ENCODE measurements at regions not wholly inside any gene's neighbourhood (a gene's known extent, or its start where the extent isn't known, plus 50 kb on each side); places are given as distances from the start of the nearest gene placed in this dataset.

DNA sequence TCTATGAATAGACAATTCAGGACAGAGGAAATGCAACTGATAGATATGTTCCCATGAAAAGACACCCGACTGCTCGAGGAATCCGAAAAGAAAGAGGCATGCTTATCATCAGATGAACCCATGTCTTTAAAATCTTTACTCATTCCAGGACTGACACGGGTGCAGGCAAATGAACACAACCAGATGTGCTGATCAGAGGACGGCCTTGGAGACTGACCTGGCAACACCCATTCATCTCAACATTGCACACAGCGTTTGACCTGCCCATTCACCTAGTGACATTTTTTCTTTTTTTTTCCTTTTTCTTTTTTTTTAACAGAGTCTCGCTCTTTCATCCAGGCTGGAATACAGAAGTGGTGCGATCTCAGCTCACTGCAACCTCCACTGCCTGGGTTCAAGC lies 377.5 kb downstream of the EIPR1 start:
- H2BK5ac ChIP-seq (ENCODE audit: low read depth, low read length, poor library complexity, severe bottlenecking): no peak overlapping the region
- H2BK120ac ChIP-seq (ENCODE audit: low read depth, low read length): peak overlapping the region; percentile 19
- WGBS: 83% methylated on average over 8 of the region's 8 CpGs
- H3K27ac ChIP-seq (ENCODE audit: low read length, poor library complexity, severe bottlenecking): no peak overlapping the region
- H3K9me3 ChIP-seq (ENCODE audit: control insufficient read depth, low read length): no peaks in the 10 kb centered on the region
- no peak overlapping the region for H3K4ac ChIP-seq (ENCODE audit: low read depth in 1 of 2, low read length in 2 of 2)
- H3K18ac ChIP-seq (ENCODE audit: low read depth in 1 of 2, low read length in 2 of 2): no peak overlapping the region
- no peak overlapping the region for H3K23ac ChIP-seq (ENCODE audit: low read length in 2 of 2)
- peaks cover 0 to 5% of the 10 kb centered on the region in 2 experiments for H3K27me3 ChIP-seq (ENCODE audit: control insufficient read depth in 1 of 2, insufficient read depth in 1 of 2, low read length in 2 of 2)
- H4K8ac ChIP-seq (ENCODE audit: low read length): no peak overlapping the region
- H3K79me1 ChIP-seq (replicated peaks; ENCODE audit: low read length, poor library complexity, severe bottlenecking): no peaks in the 10 kb centered on the region
- no peak for DNase-seq
- no peak overlapping the region for H3K14ac ChIP-seq (ENCODE audit: low read length in 2 of 2)
- no peak overlapping the region for H2AFZ ChIP-seq (ENCODE audit: low read depth, low read length)
- no peak overlapping the region for H2BK12ac ChIP-seq (ENCODE audit: low read length in 2 of 2)
- H3K36me3 ChIP-seq (ENCODE audit: control insufficient read depth in 1 of 2, insufficient read depth in 2 of 2, low read depth in 1 of 2, low read length in 2 of 2): no peaks in the 10 kb centered on the region
- H3K4me1 ChIP-seq (ENCODE audit: control insufficient read depth, insufficient read depth, low read depth, low read length): no peaks in the 10 kb centered on the region
- no peak overlapping the region for H2AK5ac ChIP-seq (ENCODE audit: low read length, severe bottlenecking)
- H4K91ac ChIP-seq (ENCODE audit: low read length): no peak overlapping the region
- no peak overlapping the region for H2BK15ac ChIP-seq (ENCODE audit: low read depth, poor library complexity, severe bottlenecking)
- no peak overlapping the region for H3K4me3 ChIP-seq (ENCODE audit: insufficient read depth in 1 of 2, low read depth in 1 of 2, low read length in 2 of 2)
- no peak overlapping the region for H3K4me2 ChIP-seq (ENCODE audit: low read length, poor library complexity, severe bottlenecking)
- H3K9ac ChIP-seq (ENCODE audit: low read length): no peak overlapping the region

DNA sequence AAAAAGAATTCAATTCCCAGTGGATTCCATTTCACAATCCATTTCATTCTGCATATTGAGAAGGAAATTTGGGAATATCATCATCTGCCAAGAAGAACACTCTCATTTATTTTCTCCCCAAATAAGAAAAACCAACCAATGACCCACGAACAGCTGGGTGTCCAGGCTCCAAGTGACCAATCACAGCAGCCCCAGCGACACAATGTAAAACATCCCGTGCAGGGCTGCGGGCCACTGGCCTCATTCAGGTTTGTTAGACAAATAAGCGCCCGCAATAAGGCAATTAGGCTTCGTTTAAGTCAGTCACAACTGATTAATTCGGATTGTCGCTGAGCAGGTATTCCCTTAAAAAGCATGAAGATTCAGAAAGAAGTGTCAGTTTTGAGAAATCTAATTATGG lies 378.6 kb downstream of the EIPR1 start:
- Histone ChIP-seq H3K36me3 (ENCODE audit: control insufficient read depth in 1 of 2, insufficient read depth in 2 of 2, low read depth in 1 of 2, low read length in 2 of 2) (no peaks in the 10 kb centered on the region), H2BK15ac (ENCODE audit: low read depth, poor library complexity, severe bottlenecking) (no peak overlapping the region), H3K4me1 (ENCODE audit: control insufficient read depth, insufficient read depth, low read depth, low read length) (no peaks in the 10 kb centered on the region), H2BK5ac (ENCODE audit: low read depth, low read length, poor library complexity, severe bottlenecking) (no peak overlapping the region), H3K79me1 (replicated peaks; ENCODE audit: low read length, poor library complexity, severe bottlenecking) (no peaks in the 10 kb centered on the region), H3K14ac (ENCODE audit: low read length in 2 of 2) (no peak overlapping the region), H3K23ac (ENCODE audit: low read length in 2 of 2) (no peak overlapping the region), H3K27ac (ENCODE audit: low read length, poor library complexity, severe bottlenecking) (no peak overlapping the region), H3K9ac (ENCODE audit: low read length) (no peak overlapping the region), H4K91ac (ENCODE audit: low read length) (no peak overlapping the region), H2AFZ (ENCODE audit: low read depth, low read length) (no peak overlapping the region), H4K8ac (ENCODE audit: low read length) (no peak overlapping the region), H2AK5ac (ENCODE audit: low read length, severe bottlenecking) (no peak overlapping the region), H3K18ac (ENCODE audit: low read depth in 1 of 2, low read length in 2 of 2) (no peak overlapping the region), H3K4me3 (ENCODE audit: insufficient read depth in 1 of 2, low read depth in 1 of 2, low read length in 2 of 2) (no peak overlapping the region), H2BK120ac (ENCODE audit: low read depth, low read length) (no peak overlapping the region), H2BK12ac (ENCODE audit: low read length in 2 of 2) (no peak overlapping the region), H3K4ac (ENCODE audit: low read depth in 1 of 2, low read length in 2 of 2) (no peak overlapping the region), H3K4me2 (ENCODE audit: low read length, poor library complexity, severe bottlenecking) (no peak overlapping the region), H3K9me3 (ENCODE audit: control insufficient read depth, low read length) (no peaks in the 10 kb centered on the region), H3K27me3 (ENCODE audit: control insufficient read depth in 1 of 2, insufficient read depth in 1 of 2, low read length in 2 of 2) (peaks cover 0 to 5% of the 10 kb centered on the region in 2 experiments)
- 76% methylated on average over 9 of the region's 9 CpGs for WGBS
- DNase-seq: no peak

DNA sequence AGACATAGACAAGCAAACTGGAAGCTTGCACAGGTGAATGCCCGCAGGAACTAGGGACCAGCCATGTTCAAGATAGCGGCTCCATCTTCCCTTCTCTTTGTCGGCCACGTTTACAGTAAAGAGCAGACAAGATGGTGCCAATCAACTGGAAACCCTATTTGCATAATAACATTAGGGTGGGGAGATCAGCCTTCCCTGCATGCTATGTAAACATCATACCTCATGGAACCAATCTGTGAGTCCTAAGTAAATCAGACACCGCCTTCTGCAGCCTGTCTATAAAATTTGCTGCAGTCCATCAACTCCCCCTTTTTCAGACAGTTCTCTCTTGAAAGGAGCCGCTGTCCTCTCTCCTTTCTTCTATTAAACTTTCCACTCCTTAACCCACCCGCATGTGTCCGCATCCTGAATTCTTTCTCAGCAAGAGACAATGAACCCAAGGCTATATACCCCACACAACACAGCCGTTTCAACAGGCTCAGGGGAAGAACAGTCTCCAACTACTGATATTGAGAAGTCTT lies 384.4 kb downstream of the EIPR1 start:
- no peak overlapping the region for H2BK12ac ChIP-seq (ENCODE audit: low read length in 2 of 2)
- H2AK5ac ChIP-seq (ENCODE audit: low read length, severe bottlenecking): no peak overlapping the region
- no peaks in the 10 kb centered on the region for H3K27me3 ChIP-seq (ENCODE audit: control insufficient read depth in 1 of 2, insufficient read depth in 1 of 2, low read length in 2 of 2)
- H3K9me3 ChIP-seq (ENCODE audit: control insufficient read depth, low read length): peaks cover 17% of the 10 kb centered on the region
- WGBS: 77% methylated on average over 9 of the region's 9 CpGs
- no peak overlapping the region for H3K14ac ChIP-seq (ENCODE audit: low read length in 2 of 2)
- DNase-seq: no peak
- no peak overlapping the region for H3K18ac ChIP-seq (ENCODE audit: low read depth in 1 of 2, low read length in 2 of 2)
- no peak overlapping the region for H2AFZ ChIP-seq (ENCODE audit: low read depth, low read length)
- no peak overlapping the region for H3K9ac ChIP-seq (ENCODE audit: low read length)
- no peaks in the 10 kb centered on the region for H3K36me3 ChIP-seq (ENCODE audit: control insufficient read depth in 1 of 2, insufficient read depth in 2 of 2, low read depth in 1 of 2, low read length in 2 of 2)
- H3K4me2 ChIP-seq (ENCODE audit: low read length, poor library complexity, severe bottlenecking): no peak overlapping the region
- no peak overlapping the region for H2BK120ac ChIP-seq (ENCODE audit: low read depth, low read length)
- no peak overlapping the region for H2BK15ac ChIP-seq (ENCODE audit: low read depth, poor library complexity, severe bottlenecking)
- no peaks in the 10 kb centered on the region for H3K79me1 ChIP-seq (replicated peaks; ENCODE audit: low read length, poor library complexity, severe bottlenecking)
- H3K4me3 ChIP-seq (ENCODE audit: insufficient read depth in 1 of 2, low read depth in 1 of 2, low read length in 2 of 2): no peak overlapping the region
- H4K91ac ChIP-seq (ENCODE audit: low read length): no peak overlapping the region
- no peak overlapping the region for H3K27ac ChIP-seq (ENCODE audit: low read length, poor library complexity, severe bottlenecking)
- no peaks in the 10 kb centered on the region for H3K4me1 ChIP-seq (ENCODE audit: control insufficient read depth, insufficient read depth, low read depth, low read length)
- no peak overlapping the region for H3K23ac ChIP-seq (ENCODE audit: low read length in 2 of 2)
- H2BK5ac ChIP-seq (ENCODE audit: low read depth, low read length, poor library complexity, severe bottlenecking): no peak overlapping the region
- no peak overlapping the region for H3K4ac ChIP-seq (ENCODE audit: low read depth in 1 of 2, low read length in 2 of 2)
- H4K8ac ChIP-seq (ENCODE audit: low read length): no peak overlapping the region

DNA sequence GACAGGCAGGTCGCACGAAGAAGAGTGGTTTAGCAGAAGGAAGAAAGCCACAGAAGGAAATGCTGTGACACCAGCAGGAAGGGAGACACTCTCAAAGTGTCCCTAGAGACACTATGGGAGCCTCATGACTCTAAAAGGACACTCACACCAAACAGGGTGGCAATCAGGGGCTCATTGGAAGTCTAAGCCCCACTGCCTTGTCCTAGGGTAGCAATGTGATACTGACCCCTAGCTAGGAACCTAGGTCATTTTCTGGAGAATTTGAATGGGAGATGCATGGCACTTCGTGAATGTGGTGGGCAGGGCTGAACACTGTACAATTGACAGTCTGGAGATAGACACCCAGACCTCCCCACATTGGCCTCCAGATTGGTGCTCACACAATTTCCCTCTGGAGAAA lies 385.0 kb downstream of the EIPR1 start:
- Histone ChIP-seq H2AFZ (ENCODE audit: low read depth, low read length) (no peak overlapping the region), H2AK5ac (ENCODE audit: low read length, severe bottlenecking) (no peak overlapping the region)
- 47% methylated on average over 3 of the region's 3 CpGs for WGBS

More for the DNA sequence above, 385.0 kb downstream of the EIPR1 start:
- Histone ChIP-seq H3K79me1 (replicated peaks; ENCODE audit: low read length, poor library complexity, severe bottlenecking) (no peaks in the 10 kb centered on the region), H3K9me3 (ENCODE audit: control insufficient read depth, low read length) (peaks cover 17% of the 10 kb centered on the region), H3K14ac (ENCODE audit: low read length in 2 of 2) (no peak overlapping the region), H3K4me3 (ENCODE audit: insufficient read depth in 1 of 2, low read depth in 1 of 2, low read length in 2 of 2) (no peak overlapping the region), H3K4me2 (ENCODE audit: low read length, poor library complexity, severe bottlenecking) (no peak overlapping the region), H4K8ac (ENCODE audit: low read length) (no peak overlapping the region), H2BK5ac (ENCODE audit: low read depth, low read length, poor library complexity, severe bottlenecking) (no peak overlapping the region), H3K27me3 (ENCODE audit: control insufficient read depth in 1 of 2, insufficient read depth in 1 of 2, low read length in 2 of 2) (no peaks in the 10 kb centered on the region), H3K23ac (ENCODE audit: low read length in 2 of 2) (no peak overlapping the region), H3K18ac (ENCODE audit: low read depth in 1 of 2, low read length in 2 of 2) (no peak overlapping the region), H3K9ac (ENCODE audit: low read length) (no peak overlapping the region), H3K4me1 (ENCODE audit: control insufficient read depth, insufficient read depth, low read depth, low read length) (no peaks in the 10 kb centered on the region), H2BK15ac (ENCODE audit: low read depth, poor library complexity, severe bottlenecking) (no peak overlapping the region), H3K4ac (ENCODE audit: low read depth in 1 of 2, low read length in 2 of 2) (no peak overlapping the region), H2BK120ac (ENCODE audit: low read depth, low read length) (no peak overlapping the region), H2BK12ac (ENCODE audit: low read length in 2 of 2) (no peak overlapping the region), H4K91ac (ENCODE audit: low read length) (no peak overlapping the region), H3K36me3 (ENCODE audit: control insufficient read depth in 1 of 2, insufficient read depth in 2 of 2, low read depth in 1 of 2, low read length in 2 of 2) (no peaks in the 10 kb centered on the region), H3K27ac (ENCODE audit: low read length, poor library complexity, severe bottlenecking) (no peak overlapping the region)
- no peak for DNase-seq

Data from mesenchymal stem cell (in vitro differentiated cells and primary cell).